NCI-H510A (cell line): ENCODE measurements at regions not wholly inside any gene's neighbourhood (a gene's known extent, or its start where the extent isn't known, plus 50 kb on each side); places are given as distances from the start of the nearest gene placed in this dataset.

Experiments used
- DNase-seq: peaks from one replicate; lab custom pipeline; 2025; lab: John Stamatoyannopoulos, UW

DNA sequence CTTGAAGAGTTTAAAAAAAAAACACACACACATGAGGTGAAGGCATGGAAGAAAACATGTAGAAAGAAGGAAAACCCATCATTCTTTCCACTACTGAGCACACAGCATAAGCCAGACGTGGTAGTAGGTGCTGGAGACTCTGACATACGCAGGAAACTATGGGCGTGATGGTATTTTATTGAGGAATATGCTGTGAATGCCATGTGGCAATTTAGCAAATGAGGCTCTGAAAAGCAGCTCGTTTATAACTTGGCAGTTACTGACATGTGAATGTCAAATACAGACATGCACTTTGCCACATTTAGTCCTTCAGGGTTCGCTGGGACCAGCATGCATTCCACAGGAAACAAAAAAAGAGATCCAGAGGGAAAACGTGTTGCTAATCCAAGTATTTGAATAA lies 74.3 kb upstream of the IFNAR2 start:
- no peak for DNase-seq

DNA sequence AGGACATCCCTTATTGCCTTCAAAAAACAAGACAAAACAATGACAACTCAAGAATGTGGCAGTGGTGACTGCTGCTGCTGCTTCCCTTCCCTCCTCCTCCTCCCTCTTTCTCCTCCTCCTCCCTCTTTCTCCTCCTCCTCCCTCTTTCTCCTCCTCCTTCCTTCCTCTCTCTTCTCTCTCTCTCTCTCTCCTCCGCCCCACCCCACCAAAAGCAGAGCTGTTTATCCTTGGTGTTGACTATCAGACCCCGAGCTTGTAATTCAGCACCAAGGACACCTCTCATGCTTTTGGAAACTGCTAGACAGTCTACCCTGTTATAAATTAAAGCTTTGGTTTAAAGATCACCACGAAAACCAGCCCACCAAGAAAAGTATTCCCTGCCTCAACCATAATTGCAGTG lies 72.4 kb upstream of the IFNAR2 start:
- DNase-seq: no peak

DNA sequence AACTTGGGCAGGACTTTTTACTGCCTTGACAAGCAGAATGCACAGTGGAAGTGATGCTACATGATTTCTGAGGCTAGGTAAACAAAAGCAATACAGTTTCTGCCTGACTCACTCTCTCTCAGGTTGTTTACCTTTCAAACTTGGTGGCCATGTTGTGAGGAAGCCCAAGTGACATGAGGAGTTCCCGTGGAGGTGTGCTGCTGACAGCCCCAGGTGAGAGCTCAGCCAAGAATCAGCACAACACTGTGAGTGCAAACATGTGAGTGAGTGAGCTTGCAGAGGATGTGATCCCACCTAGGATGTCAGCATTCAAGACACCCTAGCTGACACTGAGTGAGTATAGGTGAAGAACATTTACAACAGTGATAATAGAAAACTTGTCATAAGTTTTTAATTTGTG lies 71.1 kb upstream of the IFNAR2 start:
- DNase-seq: no peak

DNA sequence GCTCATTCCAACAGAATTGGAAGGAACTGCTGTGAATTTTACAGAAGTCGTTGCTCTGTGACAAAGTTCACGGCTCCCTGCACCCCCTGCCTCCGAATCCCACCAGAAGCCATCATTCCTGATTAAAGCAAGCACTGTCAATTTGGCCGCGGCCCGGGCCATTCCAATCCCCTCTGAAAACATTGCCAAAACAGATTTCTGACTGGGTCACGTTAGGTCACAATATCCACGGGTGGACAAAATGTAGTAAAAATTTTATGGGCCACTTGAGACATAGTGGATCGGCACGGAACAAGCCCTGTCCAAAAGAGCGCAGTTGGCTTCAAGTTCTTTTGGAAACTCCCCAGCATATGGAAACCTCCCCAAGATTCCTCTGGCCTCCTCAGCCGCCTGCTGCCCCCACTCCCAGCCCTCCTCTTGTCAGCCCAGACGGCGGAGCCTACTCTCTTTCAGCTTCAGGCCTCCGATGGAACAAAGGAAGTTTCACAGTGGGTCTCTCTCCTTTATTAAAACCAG lies 67.2 kb upstream of the IFNAR2 start:
- no peak for DNase-seq

DNA sequence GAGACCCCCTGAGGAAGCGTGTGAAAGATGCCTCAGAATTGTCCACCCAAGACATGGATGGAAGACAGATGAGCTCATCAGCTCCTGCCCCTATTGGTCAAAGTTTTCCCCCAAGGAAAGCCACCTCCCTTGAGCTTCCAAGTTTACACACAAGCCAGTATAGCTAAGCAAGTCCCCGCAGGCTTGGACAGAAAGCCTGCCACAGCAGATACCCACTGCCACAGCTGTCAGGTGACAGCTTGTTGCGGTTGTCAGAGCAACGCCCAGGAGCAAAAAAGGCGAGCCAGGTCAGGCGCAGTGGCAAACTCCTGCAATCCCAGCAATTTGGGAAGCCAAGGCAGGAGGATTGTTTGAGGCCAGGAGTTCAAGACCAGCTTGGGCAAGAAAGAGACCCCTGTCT lies 60.9 kb upstream of the IFNAR2 start:
- DNase-seq: no peak

DNA sequence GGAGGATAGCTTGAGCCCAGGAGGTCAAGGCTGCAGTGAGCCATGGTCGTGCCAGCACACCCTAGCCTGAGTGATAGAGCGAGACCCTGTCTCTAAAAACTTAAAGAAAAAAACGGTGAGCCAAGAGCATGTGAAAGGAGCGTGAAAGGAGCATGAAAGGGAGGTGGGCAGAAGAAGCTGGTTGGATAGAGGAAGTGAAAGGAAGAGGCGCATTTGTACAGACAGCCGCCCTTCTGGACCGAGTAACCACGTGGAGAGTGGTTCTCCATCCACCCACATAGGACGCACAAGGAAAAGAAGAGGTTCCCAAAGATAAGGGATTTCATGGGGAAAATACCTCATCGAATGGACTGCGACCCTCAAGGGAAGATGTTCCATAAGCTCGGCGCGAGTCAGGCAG lies 60.4 kb upstream of the IFNAR2 start:
- DNase-seq: no peak

DNA sequence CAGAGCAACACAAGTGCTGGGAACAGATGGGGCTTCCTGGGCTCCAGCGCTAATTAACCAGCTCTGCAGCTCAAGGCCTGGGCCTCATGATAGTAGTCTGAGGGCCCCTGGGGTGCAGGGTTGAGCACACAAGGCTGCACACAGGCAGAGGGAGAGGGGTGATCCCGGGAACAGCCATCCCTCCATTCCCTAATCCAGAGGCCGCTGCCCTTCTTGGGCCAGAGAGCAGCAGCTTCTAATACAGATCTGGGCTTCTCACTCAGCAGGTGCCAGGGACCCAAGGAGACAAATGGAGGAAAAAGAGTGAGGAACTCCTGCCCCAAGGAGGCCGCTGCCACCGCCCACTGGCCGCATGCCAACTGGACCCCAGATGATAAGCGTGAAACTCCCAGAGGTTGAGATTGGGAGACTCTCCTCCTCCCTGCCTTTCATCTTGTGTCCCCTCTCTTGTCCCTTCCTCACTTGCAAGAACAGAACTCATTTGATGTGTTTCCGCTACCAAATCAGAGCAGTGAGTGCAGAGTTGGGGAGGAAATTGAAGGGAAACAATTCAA lies 58.0 kb upstream of the IFNAR2 start:
- DNase-seq: no peak

DNA sequence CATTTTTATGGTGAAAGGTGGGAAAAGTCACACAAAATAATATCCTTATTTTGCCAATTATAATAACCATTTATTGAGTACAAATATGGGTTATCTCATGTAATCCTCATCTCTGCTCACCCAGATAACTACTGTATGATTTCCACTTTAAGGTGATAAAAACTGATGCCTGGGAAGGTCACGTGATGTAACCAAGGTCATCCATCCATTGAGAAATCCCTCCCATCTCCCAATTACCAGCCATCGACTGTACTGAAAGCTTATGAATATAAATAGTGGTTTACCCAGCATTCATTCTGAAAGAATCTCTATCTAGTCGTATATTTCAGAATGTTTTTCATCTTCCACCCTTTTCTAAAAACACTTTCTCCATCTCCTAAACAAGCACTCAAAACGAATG lies 55.0 kb upstream of the IFNAR2 start:
- no peak for DNase-seq
